ENCODE measurements at regions not wholly inside any gene's neighbourhood (a gene's known extent, or its start where the extent isn't known, plus 50 kb on each side); places are given as distances from the start of the nearest gene placed in this dataset.

- H3K4me1 ChIP-seq (ENCODE audit: insufficient read depth, low read length) = no peaks in the 10 kb centered on the region
- no peak overlapping the region for H3K4me3 ChIP-seq (ENCODE audit: low read length)
- TF ChIP-seq EZH2phosphoT487 (IDR thresholded peaks at IDR 0.05; ENCODE audit: borderline replicate concordance, low read length) (no peak), EZH2 (IDR thresholded peaks at IDR 0.05; ENCODE audit: low read length, unreplicated experiment) (no peak), CTCF (conservative IDR thresholded peaks at IDR 0.05; ENCODE audit: low read depth, low read length) (no peak)
- DNase-seq = no peak
- no peak overlapping the region for H2AFZ ChIP-seq (ENCODE audit: low read length)
- no peak for ATAC-seq
- no peaks in the 10 kb centered on the region for H3K9me3 ChIP-seq (ENCODE audit: low read length)
- BruUV-seq (replicated peaks) = no TSS peak
- H3K9ac ChIP-seq (ENCODE audit: low read length) = no peak overlapping the region
- ChIA-PET CTCF (no interaction called here), POLR2A (ENCODE audit: unreplicated experiment) (no interaction called here)
- H3K27me3 ChIP-seq (ENCODE audit: low read length) = no peaks in the 10 kb centered on the region
- H3K4me2 ChIP-seq (ENCODE audit: low read length) = no peak overlapping the region
- no peaks in the 10 kb centered on the region for H3K9me2 ChIP-seq (replicated peaks; ENCODE audit: low read length)
- H3K36me3 ChIP-seq (ENCODE audit: low read depth, low read length) = no peaks in the 10 kb centered on the region
- H3K79me2 ChIP-seq (ENCODE audit: low read length) = no peaks in the 10 kb centered on the region
- H4K20me1 ChIP-seq (ENCODE audit: low read length) = no peaks in the 10 kb centered on the region
- intact Hi-C loops (cut with micrococcal nuclease) = no loop called here
- H3K27ac ChIP-seq (ENCODE audit: low read length) = no peak overlapping the region
- no peaks in the 10 kb centered on the region for H3F3A ChIP-seq (ENCODE audit: low read length, unreplicated experiment)
Observed at GRCh38 chr4:189313861-189314513, 626.7 kb upstream of the FRG1 start.

GRCh38 chr4:189322426-189322825 is 618.2 kb upstream of the FRG1 start:
- H2AFZ ChIP-seq (ENCODE audit: low read length) = no peak overlapping the region
- POLR2A ChIA-PET (ENCODE audit: unreplicated experiment) = no interaction called here
- ATAC-seq (no peak), DNase-seq (no peak)
- no peak overlapping the region for H3K4me2 ChIP-seq (ENCODE audit: low read length)
- no peaks in the 10 kb centered on the region for H3K79me2 ChIP-seq (ENCODE audit: low read length)
- TF ChIP-seq CTCF (conservative IDR thresholded peaks at IDR 0.05; ENCODE audit: low read depth, low read length) (no peak), EZH2 (IDR thresholded peaks at IDR 0.05; ENCODE audit: low read length, unreplicated experiment) (no peak), EZH2phosphoT487 (IDR thresholded peaks at IDR 0.05; ENCODE audit: borderline replicate concordance, low read length) (no peak)
- H3K36me3 ChIP-seq (ENCODE audit: low read depth, low read length) = no peaks in the 10 kb centered on the region
- no peaks in the 10 kb centered on the region for H3K9me2 ChIP-seq (replicated peaks; ENCODE audit: low read length)
- no peak overlapping the region for H3K4me3 ChIP-seq (ENCODE audit: low read length)
- no peaks in the 10 kb centered on the region for H3K4me1 ChIP-seq (ENCODE audit: insufficient read depth, low read length)
- BruUV-seq (replicated peaks) = no TSS peak
- H3F3A ChIP-seq (ENCODE audit: low read length, unreplicated experiment) = no peaks in the 10 kb centered on the region
- CTCF ChIA-PET = no interaction called here
- H3K27me3 ChIP-seq (ENCODE audit: low read length) = no peaks in the 10 kb centered on the region
- intact Hi-C loops (cut with micrococcal nuclease) = no loop called here
- no peaks in the 10 kb centered on the region for H4K20me1 ChIP-seq (ENCODE audit: low read length)
- H3K9ac ChIP-seq (ENCODE audit: low read length) = no peak overlapping the region
- H3K27ac ChIP-seq (ENCODE audit: low read length) = no peak overlapping the region
- H3K9me3 ChIP-seq (ENCODE audit: low read length) = no peaks in the 10 kb centered on the region

GRCh38 chr4:189341881-189342280 is 598.8 kb upstream of the FRG1 start:
- no peak for TF ChIP-seq CTCF (conservative IDR thresholded peaks at IDR 0.05; ENCODE audit: low read depth, low read length)
- Histone ChIP-seq H3K4me2 (ENCODE audit: low read length) (no peak overlapping the region), H2AFZ (ENCODE audit: low read length) (no peak overlapping the region), H3F3A (ENCODE audit: low read length, unreplicated experiment) (no peaks in the 10 kb centered on the region), H4K20me1 (ENCODE audit: low read length) (no peaks in the 10 kb centered on the region), H3K9me3 (ENCODE audit: low read length) (0 out of 2 replicates have a peak, but pooled peaks cover 3% of the 10 kb centered on the region), H3K27ac (ENCODE audit: low read length) (no peak overlapping the region), H3K79me2 (ENCODE audit: low read length) (no peaks in the 10 kb centered on the region), H3K4me3 (ENCODE audit: low read length) (no peak overlapping the region), H3K36me3 (ENCODE audit: low read depth, low read length) (no peaks in the 10 kb centered on the region), H3K27me3 (ENCODE audit: low read length) (no peaks in the 10 kb centered on the region), H3K9me2 (replicated peaks; ENCODE audit: low read length) (no peaks in the 10 kb centered on the region), H3K4me1 (ENCODE audit: insufficient read depth, low read length) (no peaks in the 10 kb centered on the region), H3K9ac (ENCODE audit: low read length) (no peak overlapping the region)
- intact Hi-C loops (cut with micrococcal nuclease) = no loop called here
- no peak for DNase-seq
- BruUV-seq (replicated peaks) = no TSS peak
- POLR2A ChIA-PET (ENCODE audit: unreplicated experiment) = no interaction called here
- CTCF ChIA-PET = no interaction called here
- no peak for ATAC-seq

All from PC-3 (cell line).